Anterior cingulate cortex (tissue), 58 donors: ENCODE measurements at regions not wholly inside any gene's neighbourhood (a gene's known extent, or its start where the extent isn't known, plus 50 kb on each side); places are given as distances from the start of the nearest gene placed in this dataset.

Experiments
- DNase-seq, 58 donors: peaks; one replicate each; lab custom pipeline; 2025; lab: John Stamatoyannopoulos, UW

GRCh38 chr13:106433066-106433465 is 102.4 kb downstream of the EFNB2 start:
- no peak for DNase-seq

GRCh38 chr13:106432636-106433035 is 102.8 kb downstream of the EFNB2 start:
- DNase-seq: no peak

GRCh38 chr13:106426909-106427308 is 108.6 kb downstream of the EFNB2 start:
- DNase-seq: no peak

- DNase-seq: no peak
Measured at GRCh38 chr13:106425661-106426060, 109.8 kb downstream of the EFNB2 start.

- DNase-seq: no peak
Measured at GRCh38 chr13:106424805-106425204, 110.7 kb downstream of the EFNB2 start.

- no peak for DNase-seq
Measured at GRCh38 chr13:106423530-106423929, 111.9 kb downstream of the EFNB2 start.

GRCh38 chr13:106418556-106418955 is 116.9 kb downstream of the EFNB2 start:
- DNase-seq: peak in 2 of 58 donors; percentile 4 to 17

- DNase-seq: no peak
Measured at GRCh38 chr13:106417467-106418110, 117.9 kb downstream of the EFNB2 start.

GRCh38 chr13:106416645-106417044 is 118.8 kb downstream of the EFNB2 start:
- no peak for DNase-seq

- peak in 7 of 58 donors; percentile 2 to 14 (median 3) for DNase-seq
Measured at GRCh38 chr13:106415971-106416370, 119.5 kb downstream of the EFNB2 start.

GRCh38 chr13:106415442-106415841 is 120.0 kb downstream of the EFNB2 start:
- DNase-seq: no peak

- DNase-seq: no peak
Measured at GRCh38 chr13:106407338-106407737, 128.1 kb downstream of the EFNB2 start.

- no peak for DNase-seq
Measured at GRCh38 chr13:106405731-106406130, 129.7 kb downstream of the EFNB2 start.

GRCh38 chr13:106403280-106403679 is 132.2 kb downstream of the EFNB2 start:
- DNase-seq: no peak

- no peak for DNase-seq
Measured at GRCh38 chr13:106402866-106403265, 132.6 kb downstream of the EFNB2 start.

GRCh38 chr13:106401081-106401480 is 134.4 kb downstream of the EFNB2 start:
- no peak for DNase-seq

- no peak for DNase-seq
Measured at GRCh38 chr13:106400289-106400688, 135.2 kb downstream of the EFNB2 start.

GRCh38 chr13:106398289-106398688 is 137.2 kb downstream of the EFNB2 start:
- no peak for DNase-seq

- DNase-seq: no peak
Measured at GRCh38 chr13:106393776-106394175, 141.7 kb downstream of the EFNB2 start.

- no peak for DNase-seq
Measured at GRCh38 chr13:106391681-106392080, 143.8 kb downstream of the EFNB2 start.

GRCh38 chr13:106391271-106391670 is 144.2 kb downstream of the EFNB2 start:
- DNase-seq: no peak

GRCh38 chr13:106390367-106390766 is 145.1 kb downstream of the EFNB2 start:
- no peak for DNase-seq

- no peak for DNase-seq
Measured at GRCh38 chr13:106385654-106386053, 149.8 kb downstream of the EFNB2 start.
